VCaP (cell line): ENCODE measurements at regions not wholly inside any gene's neighbourhood (a gene's known extent, or its start where the extent isn't known, plus 50 kb on each side); places are given as distances from the start of the nearest gene placed in this dataset.
A peak's percentile ranks its signal among the peaks of the same experiment; 100 is the strongest.

Experiments
- H3K27ac ChIP-seq: fragments of 450-650 bp; 2 replicates; pipeline ENCODE4 v1.5.1; 2017
- CTCF ChIP-seq: fragments of 450-650 bp; conservative IDR thresholded peaks from 2 replicates; pipeline ENCODE4 v1.5.1; 2017; ENCODE audit warnings: mild to moderate bottlenecking, moderate library complexity

- H3K27ac ChIP-seq: peak overlapping the region; percentile 73
- TF ChIP-seq CTCF: no peak
Measured at GRCh38 chr14:54229136-54229535, 167.7 kb upstream of the CDKN3 start.

- no peak for TF ChIP-seq CTCF
- H3K27ac ChIP-seq: peak overlapping the region; percentile 73
Measured at GRCh38 chr14:54230645-54231044, 166.2 kb upstream of the CDKN3 start.

GRCh38 chr14:54232735-54233134 lies 164.1 kb upstream of the CDKN3 start:
- H3K27ac ChIP-seq: no peak overlapping the region
- TF ChIP-seq CTCF: no peak

GRCh38 chr14:54241517-54241916 lies 155.3 kb upstream of the CDKN3 start:
- H3K27ac ChIP-seq: no peak overlapping the region
- no peak for TF ChIP-seq CTCF

GRCh38 chr14:54251356-54251755 lies 145.5 kb upstream of the CDKN3 start:
- H3K27ac ChIP-seq: no peak overlapping the region

GRCh38 chr14:54252072-54252730 lies 144.6 kb upstream of the CDKN3 start:
- no peak overlapping the region for H3K27ac ChIP-seq
- TF ChIP-seq CTCF: no peak

More at GRCh38 chr14:54251356-54251755, 145.5 kb upstream of the CDKN3 start:
- no peak for TF ChIP-seq CTCF

GRCh38 chr14:54253195-54253947 lies 143.4 kb upstream of the CDKN3 start:
- H3K27ac ChIP-seq: no peak overlapping the region
- TF ChIP-seq CTCF: no peak
